ENCODE measurements at regions not wholly inside any gene's neighbourhood (a gene's known extent, or its start where the extent isn't known, plus 50 kb on each side); places are given as distances from the start of the nearest gene placed in this dataset.

GRCh38 chr19:13670846-13671245 lies 93.5 kb upstream of the MRI1 start:
- TF ChIP-seq CTCF (conservative IDR thresholded peaks at IDR 0.05): no peak
- H3K27ac ChIP-seq: no peak overlapping the region

- no peak overlapping the region for H3K27ac ChIP-seq
- no peak for TF ChIP-seq CTCF (conservative IDR thresholded peaks at IDR 0.05)
These were observed 94.5 kb upstream of the MRI1 start for GRCh38 chr19:13669780-13670355.

- no peak overlapping the region for H3K27ac ChIP-seq
- TF ChIP-seq CTCF (conservative IDR thresholded peaks at IDR 0.05): no peak
These were observed 95.4 kb upstream of the MRI1 start for GRCh38 chr19:13668964-13669363.

- no peak for TF ChIP-seq CTCF (conservative IDR thresholded peaks at IDR 0.05)
These were observed 98.2 kb upstream of the MRI1 start for GRCh38 chr19:13666165-13666564.

GRCh38 chr19:13665125-13665905 lies 99.0 kb upstream of the MRI1 start:
- TF ChIP-seq CTCF (conservative IDR thresholded peaks at IDR 0.05): no peak
- no peak overlapping the region for H3K27ac ChIP-seq

More at GRCh38 chr19:13666165-13666564, 98.2 kb upstream of the MRI1 start:
- no peak overlapping the region for H3K27ac ChIP-seq

- no peak overlapping the region for H3K27ac ChIP-seq
- no peak for TF ChIP-seq CTCF (conservative IDR thresholded peaks at IDR 0.05)
These were observed 111.3 kb upstream of the MRI1 start for GRCh38 chr19:13652810-13653590.

GRCh38 chr19:13646758-13647157 lies 117.6 kb upstream of the MRI1 start:
- no peak overlapping the region for H3K27ac ChIP-seq
- TF ChIP-seq CTCF (conservative IDR thresholded peaks at IDR 0.05): no peak
